ENCODE measurements at regions not wholly inside any gene's neighbourhood (a gene's known extent, or its start where the extent isn't known, plus 50 kb on each side); places are given as distances from the start of the nearest gene placed in this dataset.
A peak's percentile ranks its signal among the peaks of the same experiment; 100 is the strongest.

- no peak for DNase-seq
Measured at GRCh38 chr4:15232366-15233263, 195.2 kb upstream of the C1QTNF7 start.

- no peak for DNase-seq
Measured at GRCh38 chr4:15233264-15233597, 194.6 kb upstream of the C1QTNF7 start.

GRCh38 chr4:15233626-15234025 is 194.2 kb upstream of the C1QTNF7 start:
- peak; percentile 14 for DNase-seq

GRCh38 chr4:15234116-15234855 is 193.5 kb upstream of the C1QTNF7 start:
- DNase-seq = peak; percentile 17

GRCh38 chr4:15234856-15235126 is 193.0 kb upstream of the C1QTNF7 start:
- no peak for DNase-seq

GRCh38 chr4:15235135-15235534 is 192.7 kb upstream of the C1QTNF7 start:
- DNase-seq = no peak

- no peak for DNase-seq
Measured at GRCh38 chr4:15237648-15238230, 190.1 kb upstream of the C1QTNF7 start.

- DNase-seq = peak; percentile 36
Measured at GRCh38 chr4:15238720-15239119, 189.1 kb upstream of the C1QTNF7 start.

GRCh38 chr4:15239866-15240265 is 188.0 kb upstream of the C1QTNF7 start:
- no peak for DNase-seq

GRCh38 chr4:15240764-15241163 is 187.1 kb upstream of the C1QTNF7 start:
- no peak for DNase-seq

- no peak for DNase-seq
Measured at GRCh38 chr4:15242021-15242420, 185.8 kb upstream of the C1QTNF7 start.

GRCh38 chr4:15244354-15244753 is 183.5 kb upstream of the C1QTNF7 start:
- no peak for DNase-seq

- DNase-seq = no peak
Measured at GRCh38 chr4:15245006-15245530, 182.8 kb upstream of the C1QTNF7 start.

- no peak for DNase-seq
Measured at GRCh38 chr4:15250021-15250441, 177.8 kb upstream of the C1QTNF7 start.

GRCh38 chr4:15253349-15253748 is 174.5 kb upstream of the C1QTNF7 start:
- no peak for DNase-seq

GRCh38 chr4:15254236-15254880 is 173.5 kb upstream of the C1QTNF7 start:
- DNase-seq = no peak

- DNase-seq = no peak
Measured at GRCh38 chr4:15255537-15255936, 172.3 kb upstream of the C1QTNF7 start.

GRCh38 chr4:15260758-15261157 is 167.1 kb upstream of the C1QTNF7 start:
- no peak for DNase-seq

- DNase-seq = no peak
Measured at GRCh38 chr4:15262396-15262795, 165.4 kb upstream of the C1QTNF7 start.

GRCh38 chr4:15270201-15270600 is 157.6 kb upstream of the C1QTNF7 start:
- DNase-seq = no peak

- no peak for DNase-seq
Measured at GRCh38 chr4:15286041-15286440, 141.8 kb upstream of the C1QTNF7 start.

- DNase-seq = no peak
Measured at GRCh38 chr4:15291122-15291521, 136.7 kb upstream of the C1QTNF7 start.

- DNase-seq = no peak
Measured at GRCh38 chr4:15293711-15294110, 134.1 kb upstream of the C1QTNF7 start.
